H7 (cell line): ENCODE measurements at regions not wholly inside any gene's neighbourhood (a gene's known extent, or its start where the extent isn't known, plus 50 kb on each side); places are given as distances from the start of the nearest gene placed in this dataset.
A peak's percentile ranks its signal among the peaks of the same experiment; 100 is the strongest.

Source experiments
- DNase-seq: peaks from one replicate; pipeline ENCODE4 v3.0.0; 2012
- H3K27me3 ChIP-seq: 2 replicates; pipeline ENCODE4 v1.6.0; 2011; ENCODE audit warnings: mild to moderate bottlenecking, low read length; ENCODE audit not compliant: control insufficient read depth, insufficient read depth
- H3K36me3 ChIP-seq: replicated peaks from 2 replicates; pipeline ENCODE4 v1.5.1; 2011; ENCODE audit warnings: low read length; ENCODE audit not compliant: control insufficient read depth, insufficient read depth
- H3K4me3 ChIP-seq: 2 replicates; pipeline ENCODE4 v1.5.1; 2011; ENCODE audit warnings: low read depth, mild to moderate bottlenecking, control low read depth, low read length, moderate library complexity; ENCODE audit not compliant: insufficient read depth

DNA sequence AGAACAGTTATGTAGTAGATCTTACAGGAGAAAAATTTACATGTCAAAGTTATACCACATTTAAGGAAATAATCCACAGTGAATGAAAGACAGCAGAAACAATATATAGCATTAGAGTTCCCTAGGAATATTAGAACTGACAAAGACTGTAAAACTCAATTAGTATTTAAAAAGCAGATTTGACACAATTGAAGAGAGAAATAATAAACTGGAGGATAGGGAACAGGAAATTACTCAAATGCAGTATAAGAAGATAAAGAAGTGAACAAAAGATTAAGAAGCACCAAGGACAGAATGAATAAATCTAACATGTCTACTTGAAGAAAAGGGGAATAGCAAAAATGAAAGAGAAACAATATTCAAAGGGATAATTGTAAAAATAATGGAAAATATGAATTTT lies 132.6 kb upstream of the CHRNA7 start:
- H3K27me3 ChIP-seq: no peaks in the 10 kb centered on the region
- H3K36me3 ChIP-seq: no peaks in the 10 kb centered on the region
- no peak overlapping the region for H3K4me3 ChIP-seq
- DNase-seq: no peak

DNA sequence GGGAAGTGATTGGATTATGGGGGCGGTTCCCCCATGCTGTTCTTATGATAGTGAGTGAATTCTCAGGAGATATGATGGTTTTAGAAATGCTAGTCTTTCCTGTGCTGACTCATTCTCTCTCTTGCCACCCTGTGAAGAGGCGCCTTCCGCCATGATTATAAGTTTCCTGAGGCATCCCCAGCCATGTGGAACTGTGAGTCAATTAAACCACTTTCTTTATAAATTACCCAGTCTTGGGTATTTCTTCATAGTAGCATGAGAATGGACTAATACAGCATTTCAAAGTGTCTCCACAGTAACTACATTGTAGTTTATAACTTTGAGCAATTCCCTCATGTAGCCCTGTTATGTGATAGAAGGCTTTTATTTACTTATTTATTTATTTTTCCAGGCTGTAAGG lies 128.8 kb upstream of the CHRNA7 start:
- H3K27me3 ChIP-seq: no peaks in the 10 kb centered on the region
- no peak overlapping the region for H3K4me3 ChIP-seq
- H3K36me3 ChIP-seq: no peaks in the 10 kb centered on the region
- no peak for DNase-seq

DNA sequence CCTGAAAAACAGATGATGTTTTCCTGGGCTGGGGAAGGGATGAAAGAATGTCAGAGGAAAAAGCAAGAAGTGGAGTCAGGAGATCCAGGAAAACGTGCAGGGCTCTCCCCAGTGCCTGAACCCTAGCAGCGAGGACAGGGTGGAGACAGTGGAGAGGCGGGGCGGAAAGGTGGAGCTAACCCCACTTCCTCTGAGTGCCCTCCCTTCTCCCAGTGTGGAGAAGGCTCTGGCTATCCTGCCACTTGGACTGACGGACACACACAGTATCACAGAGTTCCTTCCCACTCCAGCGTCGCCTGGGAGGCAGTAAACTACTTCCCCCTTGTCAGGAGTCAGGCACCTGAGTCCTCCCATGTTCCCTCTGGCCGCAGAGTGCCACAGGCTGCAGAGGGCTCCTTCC lies 125.3 kb upstream of the CHRNA7 start:
- peak; percentile 46 for DNase-seq

DNA sequence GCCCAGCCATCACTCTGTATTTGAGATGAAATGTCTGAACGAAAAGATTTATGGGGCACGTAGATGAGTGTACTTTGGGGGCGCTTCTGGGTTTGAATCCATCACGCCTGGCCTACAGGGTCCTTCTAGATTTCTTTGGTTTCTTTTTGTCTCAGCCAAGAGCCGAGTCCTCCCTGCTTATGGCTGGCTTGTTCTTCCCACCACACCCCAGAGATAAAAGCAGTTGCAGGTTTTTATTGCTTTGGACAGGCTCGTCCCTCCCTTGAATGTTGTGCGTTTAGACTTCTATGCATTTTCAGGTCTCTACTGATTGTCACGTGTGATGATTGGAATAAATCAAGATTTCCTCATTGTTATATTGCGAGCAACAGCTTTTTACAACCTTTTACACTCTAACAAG lies 104.8 kb upstream of the CHRNA7 start:
- DNase-seq: no peak
- H3K36me3 ChIP-seq: no peaks in the 10 kb centered on the region
- H3K27me3 ChIP-seq: no peaks in the 10 kb centered on the region
- no peak overlapping the region for H3K4me3 ChIP-seq

More for the DNA sequence above, 125.3 kb upstream of the CHRNA7 start:
- Histone ChIP-seq H3K27me3 (no peaks in the 10 kb centered on the region), H3K4me3 (no peak overlapping the region), H3K36me3 (no peaks in the 10 kb centered on the region)

DNA sequence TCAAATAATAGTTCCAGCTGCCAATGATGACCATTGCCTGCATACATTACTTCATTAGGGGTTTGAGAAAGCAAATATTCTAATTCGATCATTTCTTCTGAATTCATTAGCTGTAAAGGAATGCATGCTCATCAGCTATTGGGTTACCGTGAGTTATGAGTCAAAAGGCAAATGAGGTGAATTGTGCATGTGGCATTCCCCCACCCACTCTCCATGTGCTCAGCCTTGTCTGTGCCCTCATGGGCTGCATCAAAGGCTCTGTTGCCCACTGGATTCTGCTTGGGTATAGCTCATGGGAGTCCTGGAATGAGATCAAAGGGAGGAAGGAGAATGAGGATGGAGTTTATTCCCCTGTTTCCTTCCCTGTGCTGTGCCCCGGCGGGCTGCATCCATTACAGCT lies 99.3 kb upstream of the CHRNA7 start:
- DNase-seq: no peak
- Histone ChIP-seq H3K36me3 (no peaks in the 10 kb centered on the region), H3K27me3 (no peaks in the 10 kb centered on the region), H3K4me3 (no peak overlapping the region)

DNA sequence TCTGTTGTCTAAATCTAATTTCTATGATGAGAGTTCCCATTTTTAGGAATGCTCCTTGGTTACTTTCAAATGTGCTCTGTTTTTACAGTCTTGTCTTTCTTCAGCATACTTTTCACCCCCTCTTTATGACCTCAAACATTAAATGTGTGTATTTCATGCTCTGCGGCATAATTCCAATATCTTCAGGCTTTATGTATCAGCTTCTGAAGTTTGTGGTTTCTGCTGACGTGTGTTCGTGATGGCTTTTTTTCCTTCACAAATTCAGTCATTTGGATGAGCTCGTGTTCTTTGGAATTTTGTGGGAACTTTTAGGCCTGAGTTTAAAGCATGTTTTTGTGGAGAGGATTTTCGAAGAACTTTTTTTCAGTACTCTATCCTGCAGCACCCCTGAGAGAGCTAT lies 97.7 kb upstream of the CHRNA7 start:
- no peaks in the 10 kb centered on the region for H3K36me3 ChIP-seq
- no peaks in the 10 kb centered on the region for H3K27me3 ChIP-seq
- H3K4me3 ChIP-seq: no peak overlapping the region
- no peak for DNase-seq

DNA sequence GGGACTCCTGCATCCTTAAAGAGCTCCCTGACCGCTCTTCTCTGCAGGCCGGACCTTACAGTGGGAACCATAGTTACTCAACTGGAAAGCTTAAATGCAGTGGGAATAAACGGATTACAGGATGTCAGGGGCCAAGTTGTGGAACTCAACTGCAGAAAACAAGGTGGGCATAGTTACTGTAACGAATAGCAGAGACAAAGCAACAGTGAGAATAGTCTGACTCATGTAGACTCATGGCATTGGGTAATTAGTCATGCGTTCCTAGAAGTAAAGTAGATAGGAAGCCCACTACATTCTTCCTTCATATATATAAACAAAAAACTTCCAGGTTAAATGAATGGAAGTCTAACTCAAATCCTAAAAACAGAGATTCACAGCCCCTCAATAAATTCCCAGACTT lies 95.5 kb upstream of the CHRNA7 start:
- no peaks in the 10 kb centered on the region for H3K27me3 ChIP-seq
- H3K36me3 ChIP-seq: no peaks in the 10 kb centered on the region
- no peak for DNase-seq
- H3K4me3 ChIP-seq: no peak overlapping the region

DNA sequence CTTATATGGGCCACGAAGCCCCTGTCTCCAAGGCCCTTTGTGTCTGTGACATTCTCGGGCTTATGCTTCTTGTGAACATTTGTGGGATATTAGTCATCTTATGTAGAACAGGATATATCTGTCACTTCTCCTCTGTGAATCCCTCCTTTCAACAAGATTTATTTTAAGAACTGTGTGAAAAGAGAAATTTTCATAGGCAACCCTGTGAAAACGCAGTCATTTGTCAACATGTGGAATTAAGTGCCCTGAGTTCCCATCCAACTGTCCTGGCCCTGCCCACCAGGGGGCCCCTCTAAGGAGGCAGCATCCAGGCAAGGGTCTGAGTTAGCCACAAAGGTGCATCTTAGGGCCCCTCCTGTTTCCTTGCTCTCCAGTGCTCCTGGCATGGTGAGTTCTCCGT lies 76.8 kb upstream of the CHRNA7 start:
- H3K27me3 ChIP-seq: no peaks in the 10 kb centered on the region
- peak; percentile 35 for DNase-seq
- no peak overlapping the region for H3K4me3 ChIP-seq
- H3K36me3 ChIP-seq: no peaks in the 10 kb centered on the region

DNA sequence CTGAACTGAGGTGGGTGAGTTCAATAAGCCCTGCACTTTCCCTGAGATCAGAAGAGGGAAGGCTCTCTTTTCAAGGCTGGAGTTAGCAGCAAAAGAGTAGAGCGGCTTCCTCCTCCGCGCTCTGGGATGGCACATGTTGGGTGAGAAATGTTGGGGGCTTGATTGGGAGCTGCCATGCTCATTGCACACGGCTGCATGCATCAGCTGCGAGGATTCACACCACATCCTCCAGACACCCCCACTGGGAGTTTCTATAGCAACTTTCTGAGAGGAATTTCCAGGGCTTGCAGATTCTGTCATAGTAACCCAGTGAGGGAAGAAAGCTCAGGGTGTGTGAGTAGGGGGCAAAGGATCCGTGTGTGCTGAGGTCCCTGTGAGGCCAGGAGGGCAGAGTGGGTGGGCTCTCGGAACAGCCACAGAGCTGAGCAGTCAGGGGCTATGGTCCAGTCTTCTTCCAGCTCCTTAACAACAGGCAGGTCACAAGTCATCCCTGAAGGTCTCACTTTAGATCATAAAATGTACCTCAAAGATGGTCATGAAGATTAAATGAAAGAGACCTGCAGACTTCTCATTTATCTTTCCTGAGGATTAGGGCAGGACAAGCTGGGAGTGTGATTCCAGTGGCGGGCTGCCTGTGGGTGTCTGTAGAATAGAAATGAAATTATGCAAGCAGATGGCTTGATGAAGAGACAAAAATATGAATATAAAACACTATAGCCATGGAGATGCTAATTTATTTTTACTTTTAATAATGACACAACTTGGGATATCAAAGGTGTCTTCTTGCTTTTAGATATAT lies 75.7 kb upstream of the CHRNA7 start:
- no peak for DNase-seq
- no peaks in the 10 kb centered on the region for H3K36me3 ChIP-seq
- H3K27me3 ChIP-seq: no peaks in the 10 kb centered on the region
- H3K4me3 ChIP-seq: no peak overlapping the region

DNA sequence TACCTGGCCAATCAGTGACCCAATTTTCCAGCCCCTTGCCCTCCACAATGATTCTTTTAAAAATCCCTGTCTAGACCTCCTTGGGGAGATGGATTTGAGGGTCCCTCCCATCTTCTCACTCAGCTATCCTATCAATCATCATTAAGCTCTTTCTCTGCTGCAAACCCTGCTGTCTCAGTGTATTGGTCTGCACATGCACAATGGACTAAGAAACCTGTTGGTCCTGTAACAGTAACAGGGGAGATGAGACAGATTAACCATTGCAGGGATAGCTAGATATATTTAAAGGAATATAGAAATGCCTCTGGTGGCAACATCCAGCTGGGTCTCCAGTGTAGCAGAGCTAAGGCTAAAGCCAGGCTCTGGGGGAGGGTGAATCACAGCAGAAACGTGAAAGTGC lies 74.6 kb upstream of the CHRNA7 start:
- DNase-seq: no peak
- Histone ChIP-seq H3K36me3 (no peaks in the 10 kb centered on the region), H3K4me3 (no peak overlapping the region), H3K27me3 (no peaks in the 10 kb centered on the region)

DNA sequence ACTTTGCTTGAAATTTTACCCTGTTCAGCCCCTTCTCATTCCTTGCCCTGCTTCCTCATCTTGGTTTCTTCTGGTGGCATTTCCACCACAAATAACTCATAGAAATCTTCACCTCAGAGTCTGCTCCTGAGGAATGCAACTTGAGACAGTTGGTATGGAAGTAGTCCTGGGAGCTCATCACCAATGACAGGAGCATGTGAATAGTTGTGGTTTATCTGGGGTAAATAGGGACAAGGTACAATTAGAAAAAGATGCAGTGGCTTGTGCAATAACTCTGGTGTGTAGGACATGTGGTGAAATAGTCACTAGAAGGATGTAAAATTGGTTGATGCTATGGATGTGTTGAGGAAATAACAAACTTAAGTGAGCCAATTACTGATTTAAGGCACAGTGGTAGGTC lies 72.7 kb upstream of the CHRNA7 start:
- DNase-seq: no peak
- Histone ChIP-seq H3K27me3 (no peaks in the 10 kb centered on the region), H3K4me3 (no peak overlapping the region), H3K36me3 (no peaks in the 10 kb centered on the region)

DNA sequence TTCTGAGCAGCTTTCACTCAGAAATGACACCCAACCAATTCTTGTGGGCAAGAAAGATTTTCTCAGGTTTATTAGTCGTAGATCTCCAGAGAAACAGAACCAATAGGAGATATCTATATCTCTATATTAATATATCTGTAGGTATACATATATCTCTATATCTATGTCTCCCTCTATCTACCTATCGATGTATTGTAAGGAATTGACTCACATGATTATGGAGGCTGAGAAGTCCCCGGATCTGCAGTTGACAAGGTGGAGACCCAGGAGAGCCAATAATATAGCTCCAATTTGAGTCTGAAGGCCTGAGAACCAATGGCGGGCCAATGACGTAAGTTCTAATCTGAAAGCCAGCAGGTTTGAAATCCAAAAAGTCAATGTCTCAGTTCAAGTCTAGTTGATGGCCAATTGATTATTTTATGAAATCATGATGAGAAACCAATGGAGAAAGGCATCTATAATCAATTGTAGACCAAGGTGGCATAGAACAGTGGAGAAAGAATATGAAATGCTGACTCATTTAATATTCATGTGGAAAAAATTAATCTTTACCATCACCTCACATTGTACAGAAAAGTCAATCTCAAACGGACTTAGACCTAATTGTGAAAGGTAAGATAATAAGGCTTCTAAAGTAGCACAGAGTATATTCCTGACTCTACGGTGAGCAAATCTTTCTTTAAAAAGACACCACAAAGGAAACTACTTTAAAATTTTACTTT lies 65.6 kb upstream of the CHRNA7 start:
- Histone ChIP-seq H3K4me3 (no peak overlapping the region), H3K27me3 (no peaks in the 10 kb centered on the region), H3K36me3 (no peaks in the 10 kb centered on the region)
- no peak for DNase-seq

DNA sequence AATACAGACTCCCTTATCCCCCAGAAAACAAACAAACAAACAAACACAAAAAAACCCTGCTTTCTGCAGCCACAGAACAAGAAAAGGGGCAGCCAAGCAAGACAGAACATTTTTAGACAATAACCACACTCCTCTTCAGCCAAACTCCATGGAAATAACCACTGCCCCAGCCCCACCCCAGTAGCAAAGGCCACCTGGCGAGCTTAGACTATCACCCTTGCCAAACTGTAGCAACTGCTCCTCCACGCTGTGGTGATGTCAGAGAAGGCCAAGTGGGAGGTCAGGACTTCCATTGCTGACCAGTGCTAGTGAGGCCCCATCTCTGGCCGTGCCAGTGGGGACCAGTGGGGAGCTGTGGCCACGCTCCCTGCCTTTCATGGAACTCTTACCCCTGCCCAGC lies 60.3 kb upstream of the CHRNA7 start:
- Histone ChIP-seq H3K36me3 (no peaks in the 10 kb centered on the region), H3K4me3 (no peak overlapping the region), H3K27me3 (no peaks in the 10 kb centered on the region)
- DNase-seq: no peak

DNA sequence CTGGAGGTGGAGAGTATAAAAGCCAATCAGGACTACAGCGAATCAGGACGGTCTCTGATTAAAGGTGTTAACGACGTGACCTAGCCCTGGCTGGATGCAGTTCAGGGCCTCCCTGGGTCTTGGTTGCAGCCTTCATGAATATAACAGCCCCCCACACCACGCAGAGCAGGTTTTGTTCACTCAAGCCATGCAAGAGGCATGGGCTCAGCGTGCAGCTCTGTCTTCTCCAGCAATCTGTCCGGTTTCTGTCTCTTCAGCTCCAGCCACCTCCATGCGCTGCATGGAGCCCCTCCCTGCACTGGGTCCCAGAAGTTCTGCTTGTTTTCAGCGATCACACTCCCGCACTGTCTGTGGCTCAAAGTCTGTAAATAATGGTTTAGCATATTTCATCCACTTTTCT lies 57.1 kb upstream of the CHRNA7 start:
- no peaks in the 10 kb centered on the region for H3K36me3 ChIP-seq
- H3K27me3 ChIP-seq: no peaks in the 10 kb centered on the region
- DNase-seq: no peak
- H3K4me3 ChIP-seq: no peak overlapping the region

DNA sequence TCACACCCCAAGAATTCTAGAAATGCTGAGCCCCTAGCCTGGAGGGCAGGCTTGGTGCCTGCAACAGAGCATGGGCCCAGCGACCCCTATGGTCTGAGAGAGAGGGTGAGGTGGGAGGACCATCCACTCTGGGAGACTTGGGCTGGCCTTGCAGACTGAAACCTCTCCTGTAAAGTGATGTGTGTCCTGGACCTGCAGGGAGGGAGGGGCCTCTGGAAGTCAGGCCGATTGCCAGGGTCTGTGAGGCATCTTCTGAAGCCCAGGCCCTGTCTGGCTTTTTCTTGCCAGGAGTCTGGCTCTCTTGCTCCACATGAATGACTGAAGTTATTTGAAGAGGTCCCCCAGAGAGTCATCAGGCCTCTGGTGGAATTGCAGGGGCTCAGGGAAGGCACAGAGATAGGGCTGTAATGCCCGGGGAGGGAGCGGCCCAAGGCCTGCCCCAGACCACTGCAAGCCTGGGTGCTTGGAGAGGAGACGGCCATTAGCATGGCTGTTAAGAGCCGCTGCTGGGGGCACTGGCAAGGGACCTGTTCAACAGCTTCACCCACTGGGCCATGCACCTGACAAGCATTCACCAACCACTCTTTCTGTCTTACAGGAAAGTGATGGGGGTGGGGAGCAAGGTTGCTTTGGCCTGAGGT lies 56.0 kb upstream of the CHRNA7 start:
- H3K4me3 ChIP-seq: no peak overlapping the region
- DNase-seq: peak; percentile 48
- no peaks in the 10 kb centered on the region for H3K36me3 ChIP-seq
- no peaks in the 10 kb centered on the region for H3K27me3 ChIP-seq
